Body of pancreas (tissue), 4 donors: ENCODE measurements at regions not wholly inside any gene's neighbourhood (a gene's known extent, or its start where the extent isn't known, plus 50 kb on each side); places are given as distances from the start of the nearest gene placed in this dataset.
"Not testable (repeated sequence)": the region's sequence is repeated elsewhere in the genome, so short reads cannot be mapped to it uniquely, and the experiment has no call there.

ENCODE experiments used
- ATAC-seq: fragments of 150-250 bp; one replicate; pipeline ENCODE4 v1.9.1; 2016
- DNase-seq, 4 donors: peaks; one replicate each; pipeline ENCODE4 v3.0.0-alpha.2; 2019
- H3K27ac ChIP-seq, 4 donors: fragments of 200-600 bp; sonication (generic); 1 replicate in 3 of 4; 2 replicates in 1 of 4; pipeline versions ENCODE4 v1.5.1 to v1.6.1; 2016 to 2019; ENCODE audit warnings: mild to moderate bottlenecking in 1 of 4, mixed read lengths in 1 of 4, moderate library complexity in 1 of 4
- H3K27me3 ChIP-seq, 2 donors: fragments of 200-600 bp; sonication (generic); one replicate each; pipeline ENCODE4 v1.6.0; 2016; ENCODE audit warnings: mild to moderate bottlenecking in 1 of 2
- H3K36me3 ChIP-seq, 2 donors: fragments of 200-600 bp; sonication (generic); replicated peaks in 1 of 2; 2 replicates each; pipeline ENCODE4 v1.5.1; 2016; ENCODE audit warnings: low read depth in 2 of 2; ENCODE audit not compliant: insufficient read depth in 1 of 2
- H3K4me1 ChIP-seq: fragments of 200-600 bp; sonication (generic); one replicate; pipeline ENCODE4 v1.6.0; 2016
- H3K4me3 ChIP-seq, 2 donors: fragments of 200-600 bp; sonication (generic); 1 replicate in 1 of 2; 2 replicates in 1 of 2; pipeline ENCODE4 v1.5.1; 2016 to 2019
- H3K9me3 ChIP-seq, 3 donors: fragments of 200-600 bp; sonication (generic); 1 replicate in 2 of 3; 2 replicates in 1 of 3; pipeline ENCODE4 v1.5.1; 2016
- POLR2A ChIP-seq, 3 donors: fragments of 450-650 bp; IDR thresholded peaks; one replicate each; pipeline ENCODE4 v1.6.1; 2016; ENCODE audit warnings: antibody characterized with exemption in 3 of 3, mild to moderate bottlenecking in 2 of 3
- WGBS, 2 donors: methylation state at CpG; one replicate each; pipeline ENCODE4 v1.1.5; 2017; 5-methylcytosine and 5-hydroxymethylcytosine counted together
- intact Hi-C: fragments of 100-400 bp; cut with DNase I; formaldehyde crosslinking; loops from one replicate; pipeline ENCODE4 v1.15.1; 2023
- TF ChIP-seq, protein P1 (sequence below), 7 experiments: fragments of 450-650 bp in 4 of 7; fragments of 200-600 bp in 3 of 7; sonication (generic) in 3 of 7; IDR thresholded peaks; one replicate each; pipeline ENCODE4 v1.5.1; 2016 to 2019; ENCODE audit warnings: antibody characterized with exemption in 7 of 7

DNA sequence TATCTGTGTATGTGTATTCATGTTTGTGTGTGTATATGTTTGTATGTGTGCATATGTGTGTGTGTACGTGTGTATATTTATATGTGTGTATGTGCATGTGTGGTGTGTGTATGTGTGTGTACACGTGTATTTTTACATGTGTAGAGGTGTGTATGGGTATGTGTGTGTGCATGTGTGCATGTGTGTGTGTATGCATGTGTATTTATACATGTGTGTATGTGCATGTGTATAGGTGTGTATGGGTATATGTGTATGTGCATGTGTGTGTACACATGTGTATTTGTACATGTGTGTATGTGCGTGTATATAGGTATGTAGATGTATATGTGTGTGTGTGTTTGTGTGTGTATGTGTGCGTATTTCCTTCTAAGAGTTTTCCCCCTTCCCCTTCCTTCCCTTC, 207.7 kb upstream of the ATP6AP2 start:
- intact Hi-C loops = no loop called here
- H3K27me3 ChIP-seq = no peaks in the 10 kb centered on the region
- no peaks in the 10 kb centered on the region for H3K36me3 ChIP-seq
- H3K27ac ChIP-seq = no peak overlapping the region
- TF ChIP-seq, protein P1, sequence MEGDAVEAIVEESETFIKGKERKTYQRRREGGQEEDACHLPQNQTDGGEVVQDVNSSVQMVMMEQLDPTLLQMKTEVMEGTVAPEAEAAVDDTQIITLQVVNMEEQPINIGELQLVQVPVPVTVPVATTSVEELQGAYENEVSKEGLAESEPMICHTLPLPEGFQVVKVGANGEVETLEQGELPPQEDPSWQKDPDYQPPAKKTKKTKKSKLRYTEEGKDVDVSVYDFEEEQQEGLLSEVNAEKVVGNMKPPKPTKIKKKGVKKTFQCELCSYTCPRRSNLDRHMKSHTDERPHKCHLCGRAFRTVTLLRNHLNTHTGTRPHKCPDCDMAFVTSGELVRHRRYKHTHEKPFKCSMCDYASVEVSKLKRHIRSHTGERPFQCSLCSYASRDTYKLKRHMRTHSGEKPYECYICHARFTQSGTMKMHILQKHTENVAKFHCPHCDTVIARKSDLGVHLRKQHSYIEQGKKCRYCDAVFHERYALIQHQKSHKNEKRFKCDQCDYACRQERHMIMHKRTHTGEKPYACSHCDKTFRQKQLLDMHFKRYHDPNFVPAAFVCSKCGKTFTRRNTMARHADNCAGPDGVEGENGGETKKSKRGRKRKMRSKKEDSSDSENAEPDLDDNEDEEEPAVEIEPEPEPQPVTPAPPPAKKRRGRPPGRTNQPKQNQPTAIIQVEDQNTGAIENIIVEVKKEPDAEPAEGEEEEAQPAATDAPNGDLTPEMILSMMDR (IDR thresholded peaks at IDR 0.05) = no peak
- no peak for TF ChIP-seq POLR2A (IDR thresholded peaks at IDR 0.05)
- no peaks in the 10 kb centered on the region for H3K9me3 ChIP-seq
- 85 to 88% methylated on average over 4 of the region's 4 CpGs for WGBS, 2 donors
- DNase-seq (no peak), ATAC-seq (no peak)
- H3K4me3 ChIP-seq = no peak overlapping the region
- H3K4me1 ChIP-seq = no peaks in the 10 kb centered on the region

DNA sequence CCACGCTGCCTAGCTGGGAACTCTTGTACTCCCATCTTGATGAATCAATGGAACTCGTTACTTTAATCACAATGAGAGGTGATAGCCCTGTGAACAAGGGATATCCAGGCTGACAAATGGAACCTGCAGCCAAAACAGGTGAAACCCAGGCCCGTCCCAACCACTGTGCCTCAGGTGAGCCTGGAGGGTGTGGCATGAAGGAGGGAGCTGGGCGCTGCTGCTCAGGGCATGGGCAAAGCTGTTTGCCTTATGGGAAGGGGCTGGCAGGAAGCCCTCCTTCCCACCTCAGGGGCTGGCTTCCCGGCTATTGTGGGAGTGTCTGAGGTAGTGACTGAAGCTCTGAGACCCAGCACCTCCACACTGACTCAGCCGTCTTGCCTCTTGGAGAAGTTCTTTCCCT, 209.4 kb upstream of the ATP6AP2 start:
- ATAC-seq = no peak
- TF ChIP-seq POLR2A (IDR thresholded peaks at IDR 0.05) = no peak
- TF ChIP-seq, protein P1 (IDR thresholded peaks at IDR 0.05) = no peak
- Histone ChIP-seq H3K4me1 (no peaks in the 10 kb centered on the region), H3K27me3 (no peaks in the 10 kb centered on the region), H3K36me3 (no peaks in the 10 kb centered on the region), H3K27ac (no peak overlapping the region), H3K4me3 (no peak overlapping the region), H3K9me3 (no peaks in the 10 kb centered on the region)
- intact Hi-C loops = no loop called here
- 84 to 89% methylated on average over 3 to 4 of the region's 6 CpGs for WGBS, 2 donors
- DNase-seq = no peak

GRCh38 chrX:40368611-40369061, 212.1 kb upstream of the ATP6AP2 start:
- no peak for ATAC-seq
- no peaks in the 10 kb centered on the region for H3K4me1 ChIP-seq
- no peaks in the 10 kb centered on the region for H3K36me3 ChIP-seq
- no peak overlapping the region for H3K27ac ChIP-seq
- DNase-seq = no peak
- no peaks in the 10 kb centered on the region for H3K27me3 ChIP-seq
- H3K4me3 ChIP-seq = no peak overlapping the region
- TF ChIP-seq, protein P1 (IDR thresholded peaks at IDR 0.05) = no peak
- no peak for TF ChIP-seq POLR2A (IDR thresholded peaks at IDR 0.05)
- WGBS, 2 donors = 76 to 77% methylated on average over 6 of the region's 6 CpGs
- intact Hi-C loops = no loop called here
- no peaks in the 10 kb centered on the region for H3K9me3 ChIP-seq

DNA sequence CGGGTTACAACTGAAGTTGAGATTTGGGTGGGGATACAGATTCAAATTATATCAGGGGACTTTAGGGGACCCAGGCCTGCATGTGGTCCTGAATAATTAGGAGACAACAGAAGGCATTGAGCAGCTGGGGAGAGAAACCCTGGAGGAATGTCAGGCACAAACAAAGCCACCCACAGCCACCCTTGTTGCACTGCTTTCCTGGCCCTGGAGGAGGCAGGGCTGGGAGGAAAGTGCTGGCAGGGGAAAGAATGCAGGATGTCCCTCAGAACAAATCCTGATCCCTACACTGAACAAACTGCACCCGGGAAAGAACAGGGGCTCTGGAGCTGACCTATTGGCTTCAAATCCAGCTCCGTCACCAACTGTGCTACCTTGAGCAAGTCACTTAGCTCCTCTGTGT, 214.1 kb upstream of the ATP6AP2 start:
- ATAC-seq = no peak
- Histone ChIP-seq H3K9me3 (no peaks in the 10 kb centered on the region), H3K27me3 (no peaks in the 10 kb centered on the region), H3K36me3 (no peaks in the 10 kb centered on the region), H3K4me3 (no peak overlapping the region), H3K27ac (no peak overlapping the region), H3K4me1 (no peaks in the 10 kb centered on the region)
- DNase-seq = no peak
- intact Hi-C loops = no loop called here
- no peak for TF ChIP-seq POLR2A (IDR thresholded peaks at IDR 0.05)
- TF ChIP-seq, protein P1 (IDR thresholded peaks at IDR 0.05) = no peak
- 53 to 63% methylated on average over 2 to 3 of the region's 3 CpGs for WGBS, 2 donors

GRCh38 chrX:40362291-40362690, 218.5 kb upstream of the ATP6AP2 start:
- intact Hi-C loops, H3K36me3 ChIP-seq, H3K27ac ChIP-seq, ATAC-seq, H3K27me3 ChIP-seq, DNase-seq, H3K4me3 ChIP-seq, H3K4me1 ChIP-seq, H3K9me3 ChIP-seq: not testable (repeated sequence)
- WGBS, 2 donors = 85 to 95% methylated on average over 9 of the region's 14 CpGs
